Activated gamma-delta T cell (primary cell): ENCODE measurements at regions not wholly inside any gene's neighbourhood (a gene's known extent, or its start where the extent isn't known, plus 50 kb on each side); places are given as distances from the start of the nearest gene placed in this dataset.
"Not testable (repeated sequence)": the region's sequence is repeated elsewhere in the genome, so short reads cannot be mapped to it uniquely, and the experiment has no call there.

ENCODE experiments used
- DNase-seq: peaks from one replicate; lab custom pipeline; 2025; lab: John Stamatoyannopoulos, UW

GRCh38 chr2:82811946-82812345 lies 1647.1 kb downstream of the SUCLG1 start:
- DNase-seq, result no peak

GRCh38 chr2:82803307-82803706 lies 1655.8 kb downstream of the SUCLG1 start:
- no peak for DNase-seq

DNA sequence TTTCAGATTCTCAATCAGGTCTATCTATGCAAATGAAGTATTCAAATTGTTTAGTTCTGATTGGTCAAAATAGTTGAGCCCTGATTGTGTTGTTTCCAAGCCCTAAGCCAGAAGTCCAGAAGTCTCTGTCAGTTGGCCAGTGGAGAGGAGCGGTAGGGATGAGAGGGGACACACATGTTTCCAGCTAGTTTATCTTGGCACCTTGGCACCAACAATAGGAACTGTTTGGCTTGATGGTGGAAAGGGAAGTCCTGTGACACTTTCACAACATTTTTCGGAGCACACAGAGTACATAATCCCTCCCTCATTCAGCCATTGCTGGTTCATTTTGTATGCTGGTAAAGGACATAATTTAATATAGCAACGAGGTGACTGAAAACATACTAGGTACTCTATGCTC lies 1661.6 kb downstream of the SUCLG1 start:
- no peak for DNase-seq

- no peak for DNase-seq
Measured at GRCh38 chr2:82796132-82796531, 1662.9 kb downstream of the SUCLG1 start.

- DNase-seq, result no peak
Measured at GRCh38 chr2:82795446-82795845, 1663.6 kb downstream of the SUCLG1 start.

DNA sequence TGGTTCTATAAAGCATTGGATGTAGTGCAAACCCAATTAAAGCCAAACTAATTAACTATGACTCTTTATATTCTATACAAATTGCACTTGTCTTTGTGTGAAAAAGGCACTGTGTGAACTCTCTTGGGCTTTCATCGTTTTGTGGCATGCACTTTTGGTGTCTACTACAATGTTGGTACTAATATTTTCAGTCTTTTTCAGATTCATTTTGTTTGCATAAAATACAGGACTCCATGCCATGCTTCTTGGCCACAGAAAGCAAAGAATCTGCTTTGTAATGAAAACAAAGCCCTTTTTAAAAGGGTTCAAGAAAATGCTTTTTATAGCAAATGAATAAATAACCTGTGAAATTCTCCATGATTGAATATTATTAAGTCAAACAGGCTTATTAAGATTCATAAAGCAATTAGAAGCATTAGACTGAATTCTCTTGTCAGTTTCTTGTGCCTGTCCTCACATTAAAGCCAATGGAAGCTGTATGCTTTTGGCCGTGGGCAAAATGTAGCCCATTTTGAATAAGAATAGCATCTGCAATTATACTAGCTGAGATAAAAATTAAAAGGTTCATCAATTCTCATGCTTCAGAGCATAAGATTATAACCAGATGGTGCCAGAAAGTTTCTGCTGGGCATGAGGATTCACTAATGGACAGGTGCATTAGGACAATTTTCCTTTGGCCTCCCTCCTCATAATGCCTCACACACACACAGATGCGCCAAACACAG lies 1665.2 kb downstream of the SUCLG1 start:
- no peak for DNase-seq

GRCh38 chr2:82792316-82792715 lies 1666.8 kb downstream of the SUCLG1 start:
- DNase-seq, result no peak

DNA sequence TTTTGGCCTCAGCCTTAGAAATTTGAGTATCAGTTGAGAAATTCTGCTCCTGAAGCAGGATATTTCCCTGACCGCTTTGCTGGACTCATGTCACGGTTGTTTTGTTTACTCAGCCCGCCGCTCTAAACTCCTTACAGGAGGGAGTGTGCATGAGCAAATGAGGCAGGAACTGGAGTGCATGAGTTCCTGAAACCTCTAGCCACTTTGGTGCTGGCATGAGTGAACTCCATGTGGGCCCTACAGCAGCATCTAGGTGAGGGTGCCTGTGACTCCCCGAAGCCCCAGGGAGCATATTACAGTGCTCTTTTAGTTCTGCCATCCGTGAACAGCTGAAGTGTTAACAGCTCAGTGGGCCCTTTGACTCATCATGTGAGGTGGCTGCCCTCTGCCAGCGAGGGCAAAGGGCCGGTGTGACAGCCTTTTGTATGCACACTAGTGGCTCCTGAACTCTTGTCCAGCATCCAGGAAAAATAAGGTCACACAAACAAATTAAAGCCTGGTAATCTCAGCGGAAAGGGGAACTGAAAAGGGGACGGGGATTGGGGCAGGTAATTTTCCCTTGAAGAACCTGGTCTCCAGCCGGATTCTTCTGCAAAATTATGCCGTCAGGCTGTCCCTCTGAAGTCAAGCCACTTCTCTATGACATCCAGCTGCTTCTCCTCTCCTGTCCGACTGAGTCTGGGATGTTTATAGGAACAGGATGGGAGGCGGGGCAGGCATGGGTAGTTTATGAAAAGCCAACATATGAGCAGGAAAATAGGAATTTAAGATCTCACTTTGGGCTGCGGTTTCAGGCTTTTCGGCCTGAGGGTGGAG lies 1668.7 kb downstream of the SUCLG1 start:
- DNase-seq, result no peak

DNA sequence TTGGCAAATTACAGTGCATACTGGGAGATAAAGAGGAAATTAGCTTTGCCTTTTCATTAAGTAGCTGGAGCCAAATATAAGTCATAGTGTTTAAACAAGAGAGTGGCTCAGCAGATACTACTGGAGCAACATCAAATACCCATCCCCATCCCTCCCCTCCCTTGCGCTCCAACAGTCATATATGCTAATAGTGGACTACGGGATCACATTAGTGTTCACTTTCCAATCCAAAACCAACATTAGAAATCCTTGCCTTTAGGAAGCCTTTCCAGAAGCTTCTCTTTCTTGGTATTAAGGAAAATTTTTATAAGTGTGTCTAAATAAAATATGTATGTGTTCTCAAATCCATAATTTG lies 1669.3 kb downstream of the SUCLG1 start:
- no peak for DNase-seq

DNA sequence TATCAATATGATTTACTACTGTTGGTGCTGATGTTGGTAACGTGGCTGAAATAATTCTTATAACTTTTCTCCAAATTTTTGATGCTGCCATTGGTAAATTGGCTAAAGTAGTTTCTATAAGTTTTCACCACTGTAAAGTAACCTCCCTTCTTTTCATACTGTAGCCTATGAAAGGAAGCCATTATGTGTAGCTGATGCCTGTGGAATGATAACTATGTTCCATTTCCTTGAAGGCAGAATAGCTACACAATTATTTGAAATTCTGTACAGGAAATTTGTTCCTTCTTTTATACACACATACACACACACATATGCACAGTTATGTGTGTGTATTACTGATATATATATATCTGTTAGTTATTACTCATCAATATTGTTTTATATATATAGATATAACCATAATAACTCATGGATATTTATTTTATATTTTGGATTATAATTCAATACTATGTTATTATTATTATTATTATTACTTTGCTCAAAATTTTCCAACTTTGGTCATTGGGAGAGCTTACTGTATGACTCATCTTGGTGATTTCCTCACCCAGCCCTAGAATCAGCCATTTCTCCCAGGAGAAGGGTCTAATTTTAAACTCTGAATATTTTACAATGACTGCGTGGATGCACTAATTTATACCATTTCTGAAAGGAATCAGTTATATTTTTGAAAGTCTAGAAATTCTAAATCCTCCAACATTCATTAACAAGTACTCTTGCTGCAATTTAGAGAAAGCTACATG lies 1677.7 kb downstream of the SUCLG1 start:
- DNase-seq, result no peak

GRCh38 chr2:82780050-82780449 lies 1679.0 kb downstream of the SUCLG1 start:
- DNase-seq, result no peak

GRCh38 chr2:82752396-82752795 lies 1706.7 kb downstream of the SUCLG1 start:
- no peak for DNase-seq

DNA sequence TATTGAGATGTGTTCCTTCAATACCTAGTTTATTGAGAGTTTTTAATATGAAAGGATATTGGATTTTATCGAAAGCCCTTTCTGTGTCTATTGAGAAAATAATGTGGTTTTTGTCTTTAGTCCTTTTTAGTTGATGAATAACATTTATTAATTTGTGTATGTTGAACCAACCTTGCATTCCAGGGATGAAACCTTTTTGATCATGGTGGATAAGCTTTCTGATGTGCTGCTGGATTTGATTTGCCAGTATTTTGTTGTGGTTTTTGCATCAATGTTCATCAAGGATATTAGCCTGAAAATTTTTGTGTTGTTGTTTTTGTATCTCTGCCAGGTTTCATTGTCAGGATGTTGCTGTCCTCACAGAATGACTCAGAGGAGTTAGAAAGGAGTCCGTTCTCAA lies 1710.4 kb downstream of the SUCLG1 start:
- DNase-seq, result no peak

DNA sequence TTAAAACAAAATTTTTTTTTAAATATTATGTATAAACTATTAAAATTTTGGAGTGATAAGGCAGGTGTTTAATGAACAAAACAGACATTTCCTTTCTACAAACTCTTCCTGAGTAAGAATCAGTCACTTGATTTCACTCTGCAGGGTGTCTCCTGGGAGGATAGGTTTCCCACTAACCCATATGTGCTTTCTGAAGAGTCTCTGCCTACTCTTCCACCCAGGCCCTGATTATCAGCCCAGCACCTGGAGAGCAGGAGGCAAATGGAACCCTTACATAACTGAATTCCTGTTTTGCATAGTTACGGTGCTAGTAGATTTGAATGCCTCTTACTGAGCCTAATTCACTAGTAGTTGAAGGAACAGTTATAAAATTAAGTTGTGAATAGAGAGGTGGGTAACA lies 1718.6 kb downstream of the SUCLG1 start:
- DNase-seq, result no peak

DNA sequence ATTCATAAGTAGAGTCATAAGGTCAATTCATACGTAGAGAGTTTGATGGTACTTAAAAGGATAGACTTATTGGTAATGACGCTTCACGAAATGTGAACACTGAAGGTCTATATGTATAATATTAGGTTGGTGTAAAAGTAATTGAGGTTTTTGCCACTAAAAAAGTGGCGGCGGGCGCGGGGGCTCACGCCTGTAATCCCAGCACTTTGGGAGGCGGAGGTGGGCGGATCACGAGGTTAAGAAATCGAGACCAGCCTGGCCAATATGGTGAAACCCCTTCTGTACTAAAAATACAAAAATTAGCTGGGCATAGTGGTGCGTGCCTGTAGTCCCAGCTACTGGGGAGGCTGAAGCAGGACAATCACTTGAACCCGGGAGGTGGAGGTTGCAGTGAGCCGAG lies 1721.1 kb downstream of the SUCLG1 start:
- DNase-seq, result not testable (repeated sequence)

DNA sequence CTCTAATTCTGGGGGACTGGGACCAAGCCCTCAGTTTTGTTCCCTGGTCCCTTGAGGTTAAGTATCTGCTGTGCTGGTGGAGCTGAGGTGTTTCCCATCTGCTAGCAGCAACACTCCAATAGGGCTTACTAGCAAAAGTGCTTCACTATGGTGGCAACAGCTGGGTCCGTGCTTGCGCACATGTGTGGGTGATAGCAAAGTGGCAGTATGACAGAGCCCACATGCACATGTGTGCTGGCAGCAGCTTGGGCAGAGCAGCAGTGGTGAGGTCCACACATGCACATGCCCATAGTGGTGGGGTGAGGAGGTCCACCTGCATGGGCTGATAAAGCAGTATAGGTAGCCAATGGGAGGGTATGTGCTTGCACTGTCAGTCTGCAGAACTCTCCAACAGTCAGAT lies 1723.7 kb downstream of the SUCLG1 start:
- no peak for DNase-seq

DNA sequence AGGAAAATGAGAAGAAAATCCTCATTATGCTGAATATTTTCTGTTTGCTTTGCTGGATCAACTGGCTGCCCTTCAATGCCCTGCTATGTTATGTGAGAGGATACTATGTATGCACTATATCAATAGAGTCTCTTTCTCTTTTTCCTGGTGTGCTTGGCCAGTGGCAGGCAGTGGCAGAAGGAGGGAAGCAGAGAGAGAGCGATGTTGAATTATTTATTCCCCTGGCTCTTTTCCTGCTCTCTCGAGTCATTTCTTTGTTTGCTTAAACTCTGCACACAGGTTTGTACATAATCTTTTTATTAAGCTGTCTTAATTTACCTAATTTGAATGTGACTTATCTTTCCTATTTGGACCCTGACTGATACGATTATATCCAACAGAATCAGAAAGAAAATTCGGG lies 1727.3 kb downstream of the SUCLG1 start:
- DNase-seq, result no peak

DNA sequence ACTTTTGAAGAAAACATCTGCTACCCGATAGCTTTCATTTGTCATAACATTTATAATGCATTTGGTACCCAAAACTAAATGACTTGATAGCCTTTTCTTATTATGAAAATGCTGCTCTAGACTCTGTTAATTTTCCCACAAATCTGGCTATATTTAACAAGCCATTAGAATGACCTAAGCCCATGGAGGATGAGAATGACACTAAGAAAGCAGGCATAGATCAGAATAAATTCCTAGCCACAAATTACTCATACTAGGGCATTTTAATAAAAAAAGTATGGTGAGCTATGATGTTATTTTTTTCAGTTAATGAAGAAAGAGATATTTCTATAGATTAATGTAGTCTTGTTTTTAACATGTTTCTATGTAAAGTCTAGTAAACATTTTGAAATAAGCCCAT lies 1728.3 kb downstream of the SUCLG1 start:
- no peak for DNase-seq

DNA sequence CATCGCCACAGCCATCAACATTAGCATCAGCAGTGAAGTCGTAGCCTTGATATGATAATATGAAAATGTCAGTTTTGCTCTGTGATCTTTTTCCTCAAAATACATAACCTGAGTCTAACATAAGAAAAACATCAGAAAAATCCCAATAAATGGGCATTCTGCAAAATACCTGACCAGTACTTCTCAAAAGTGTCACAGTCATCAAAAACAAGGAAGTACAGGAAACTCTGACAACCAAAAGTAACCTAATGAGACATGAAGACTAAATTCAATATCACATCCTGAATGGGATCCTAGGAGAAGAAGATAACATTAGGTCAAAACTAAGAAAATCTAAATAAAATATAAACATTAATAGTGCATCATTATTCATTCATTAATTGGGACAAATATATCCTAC lies 1731.0 kb downstream of the SUCLG1 start:
- DNase-seq, result no peak

GRCh38 chr2:82708681-82709080 lies 1750.4 kb downstream of the SUCLG1 start:
- DNase-seq, result no peak

DNA sequence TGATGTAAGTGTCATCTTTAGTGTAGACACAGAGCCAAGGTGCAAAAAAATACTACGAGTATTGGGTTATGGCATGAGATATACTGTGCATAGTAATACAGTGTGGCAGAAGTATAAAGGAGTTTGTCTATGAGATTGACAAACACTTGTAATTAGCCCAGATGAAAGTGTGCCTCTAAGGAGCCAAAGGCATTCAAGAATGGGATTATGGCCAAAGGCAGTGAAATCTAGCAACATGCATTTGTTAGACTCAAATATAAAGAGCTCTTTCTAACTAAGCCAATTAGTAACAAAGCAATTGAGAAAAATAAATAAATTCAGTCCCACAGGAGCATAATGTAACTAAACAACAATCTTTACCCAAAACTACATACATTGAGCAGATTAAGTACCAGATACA lies 1761.8 kb downstream of the SUCLG1 start:
- DNase-seq, result no peak

- no peak for DNase-seq
Measured at GRCh38 chr2:82694431-82694830, 1764.6 kb downstream of the SUCLG1 start.
